GM12891 (cell line): ENCODE measurements at regions not wholly inside any gene's neighbourhood (a gene's known extent, or its start where the extent isn't known, plus 50 kb on each side); places are given as distances from the start of the nearest gene placed in this dataset.

ENCODE experiments used
- DNase-seq: peaks from one replicate; pipeline ENCODE4 v3.0.0; 2011; ENCODE audit warnings: low spot score; ENCODE audit not compliant: insufficient read length
- FAIRE-seq: peaks from 2 replicates; lab custom pipeline; 2011; peaks lifted over from hg19 to GRCh38; lab: Jason Lieb, UNC
- PAX5 ChIP-seq: IDR thresholded peaks from 2 replicates; pipeline ENCODE4 v1.6.1; 2011; ENCODE audit warnings: low read length, moderate library complexity, mild to moderate bottlenecking; ENCODE audit not compliant: insufficient read depth, severe bottlenecking
- POLR2A ChIP-seq: IDR thresholded peaks from 2 replicates; pipeline ENCODE4 v1.6.1; 2011; ENCODE audit warnings: low read depth, low read length, control low read depth
- POLR2AphosphoS5 ChIP-seq: IDR thresholded peaks from 2 replicates; pipeline ENCODE4 v1.6.1; 2011; ENCODE audit warnings: low read depth, low read length, control low read depth
- POU2F2 ChIP-seq: IDR thresholded peaks from 2 replicates; pipeline ENCODE4 v1.6.1; 2011; ENCODE audit warnings: low read depth, mild to moderate bottlenecking, control low read depth, low read length, moderate library complexity
- SPI1 ChIP-seq: IDR thresholded peaks from 2 replicates; pipeline ENCODE4 v1.6.1; 2011; ENCODE audit warnings: low read depth, low read length, control low read depth
- TAF1 ChIP-seq: IDR thresholded peaks from 2 replicates; pipeline ENCODE4 v1.6.1; 2011; ENCODE audit warnings: low read depth, low read length, control low read depth

- TF ChIP-seq SPI1 (peak; percentile 85), POLR2A (no peak), TAF1 (no peak), PAX5 (no peak)
- no peak for FAIRE-seq
- no peak for DNase-seq
Measured at GRCh38 chr7:19305698-19306097, 160.5 kb upstream of the FERD3L start.

GRCh38 chr7:19304086-19304485 is 158.9 kb upstream of the FERD3L start:
- TF ChIP-seq POU2F2, result no peak
- TF ChIP-seq TAF1, result no peak
- no peak for DNase-seq
- no peak for FAIRE-seq

- no peak for FAIRE-seq
- DNase-seq, result no peak
- no peak for TF ChIP-seq TAF1
- no peak for TF ChIP-seq SPI1
- no peak for TF ChIP-seq POLR2A
- TF ChIP-seq PAX5, result no peak
- no peak for TF ChIP-seq POU2F2
- no peak for TF ChIP-seq POLR2AphosphoS5
Measured at GRCh38 chr7:19302731-19303130, 157.5 kb upstream of the FERD3L start.

- DNase-seq (no peak), FAIRE-seq (no peak)
- no peak for TF ChIP-seq POLR2A
- no peak for TF ChIP-seq TAF1
- no peak for TF ChIP-seq POLR2AphosphoS5
- no peak for TF ChIP-seq POU2F2
- TF ChIP-seq PAX5, result no peak
- no peak for TF ChIP-seq SPI1
Measured at GRCh38 chr7:19296617-19297016, 151.4 kb upstream of the FERD3L start.

- no peak for TF ChIP-seq POLR2AphosphoS5
- TF ChIP-seq TAF1, result no peak
- TF ChIP-seq POU2F2, result no peak
- TF ChIP-seq SPI1, result no peak
- DNase-seq (no peak), FAIRE-seq (no peak)
Measured at GRCh38 chr7:19295376-19295775, 150.2 kb upstream of the FERD3L start.

GRCh38 chr7:19294619-19295018 is 149.4 kb upstream of the FERD3L start:
- no peak for FAIRE-seq
- DNase-seq, result no peak
- no peak for TF ChIP-seq SPI1
- no peak for TF ChIP-seq POLR2AphosphoS5
- TF ChIP-seq TAF1, result no peak
- no peak for TF ChIP-seq PAX5
- no peak for TF ChIP-seq POU2F2
- TF ChIP-seq POLR2A, result no peak

- FAIRE-seq, result no peak
- TF ChIP-seq TAF1, result no peak
- no peak for TF ChIP-seq POU2F2
- TF ChIP-seq POLR2AphosphoS5, result no peak
- TF ChIP-seq PAX5, result no peak
- no peak for TF ChIP-seq POLR2A
- no peak for TF ChIP-seq SPI1
- DNase-seq, result no peak
Measured at GRCh38 chr7:19293431-19293830, 148.2 kb upstream of the FERD3L start.

- DNase-seq (no peak), FAIRE-seq (no peak)
- TF ChIP-seq SPI1 (no peak), TAF1 (no peak), POLR2A (no peak)
Measured at GRCh38 chr7:19290968-19291367, 145.7 kb upstream of the FERD3L start.

GRCh38 chr7:19290066-19290465 is 144.8 kb upstream of the FERD3L start:
- FAIRE-seq (no peak), DNase-seq (no peak)
- TF ChIP-seq TAF1 (no peak), SPI1 (no peak), POU2F2 (no peak), PAX5 (no peak), POLR2AphosphoS5 (no peak), POLR2A (no peak)

- TF ChIP-seq PAX5, result no peak
- TF ChIP-seq POLR2AphosphoS5, result no peak
- no peak for TF ChIP-seq SPI1
- no peak for TF ChIP-seq POLR2A
- no peak for TF ChIP-seq TAF1
- TF ChIP-seq POU2F2, result no peak
- no peak for FAIRE-seq
- no peak for DNase-seq
Measured at GRCh38 chr7:19284596-19285300, 139.5 kb upstream of the FERD3L start.
